IPS DF 6.9 (cell line): ENCODE measurements at regions not wholly inside any gene's neighbourhood (a gene's known extent, or its start where the extent isn't known, plus 50 kb on each side); places are given as distances from the start of the nearest gene placed in this dataset.
"Not testable (repeated sequence)": the region's sequence is repeated elsewhere in the genome, so short reads cannot be mapped to it uniquely, and the experiment has no call there.

ENCODE experiments used
- DNase-seq: peaks from one replicate; pipeline ENCODE4 v3.0.0-alpha.2; 2013; ENCODE audit warnings: low read depth, low spot score
- H3K27ac ChIP-seq: one replicate; pipeline ENCODE4 v1.5.1; 2013; ENCODE audit warnings: low read length, control low read depth
- H3K27me3 ChIP-seq: 2 replicates; pipeline ENCODE4 v1.6.1; 2013; ENCODE audit warnings: mild to moderate bottlenecking, low read length; ENCODE audit not compliant: control insufficient read depth, insufficient read depth
- H3K36me3 ChIP-seq: 2 replicates; pipeline ENCODE4 v1.6.1; 2013; ENCODE audit warnings: low read length; ENCODE audit not compliant: control insufficient read depth, insufficient read depth
- H3K4me1 ChIP-seq: 2 replicates; pipeline ENCODE4 v1.6.1; 2013; ENCODE audit warnings: low read length; ENCODE audit not compliant: control insufficient read depth, insufficient read depth
- H3K4me3 ChIP-seq: 2 replicates; pipeline ENCODE4 v1.5.1; 2013; ENCODE audit warnings: mild to moderate bottlenecking, low read length
- H3K9me3 ChIP-seq: 2 replicates; pipeline ENCODE4 v1.6.1; 2013; ENCODE audit warnings: low read length, inconsistent platforms; ENCODE audit not compliant: control insufficient read depth, insufficient read depth
- WGBS: extraction: QIAGEN DNeasy Blood & Tissue Kit; methylation state at CpG from one replicate; pipeline ENCODE4 v1.1.7; 2013; ENCODE audit warnings: mixed read lengths, missing lambda C conversion rate; ENCODE audit not compliant: insufficient read length, insufficient coverage; 5-methylcytosine and 5-hydroxymethylcytosine counted together

DNA sequence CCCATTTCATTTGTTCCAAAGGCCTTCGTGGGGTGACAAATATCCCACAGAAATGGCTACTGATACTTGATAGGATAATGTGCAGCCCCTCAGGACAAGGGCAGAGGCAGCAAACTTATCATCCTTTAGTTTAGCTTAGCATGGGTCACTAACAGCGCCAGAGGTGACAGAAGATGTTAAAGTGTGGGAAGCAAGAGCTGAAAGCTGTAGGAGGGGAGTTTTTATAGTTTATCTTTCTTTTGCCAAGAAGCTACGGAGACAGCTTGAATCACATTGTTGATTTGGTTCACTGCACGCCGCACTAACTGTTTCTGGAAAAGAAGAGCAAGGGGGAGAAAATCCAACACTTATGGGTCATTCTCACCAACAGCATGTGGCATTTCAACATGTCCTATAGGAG lies 773.9 kb upstream of the MMS22L start:
- no peaks in the 10 kb centered on the region for H3K27me3 ChIP-seq
- DNase-seq: no peak
- WGBS: no CpG with 5 or more reads among the region's 5 CpGs
- no peak overlapping the region for H3K27ac ChIP-seq
- no peak overlapping the region for H3K4me3 ChIP-seq
- no peaks in the 10 kb centered on the region for H3K4me1 ChIP-seq
- no peaks in the 10 kb centered on the region for H3K9me3 ChIP-seq
- H3K36me3 ChIP-seq: no peaks in the 10 kb centered on the region

DNA sequence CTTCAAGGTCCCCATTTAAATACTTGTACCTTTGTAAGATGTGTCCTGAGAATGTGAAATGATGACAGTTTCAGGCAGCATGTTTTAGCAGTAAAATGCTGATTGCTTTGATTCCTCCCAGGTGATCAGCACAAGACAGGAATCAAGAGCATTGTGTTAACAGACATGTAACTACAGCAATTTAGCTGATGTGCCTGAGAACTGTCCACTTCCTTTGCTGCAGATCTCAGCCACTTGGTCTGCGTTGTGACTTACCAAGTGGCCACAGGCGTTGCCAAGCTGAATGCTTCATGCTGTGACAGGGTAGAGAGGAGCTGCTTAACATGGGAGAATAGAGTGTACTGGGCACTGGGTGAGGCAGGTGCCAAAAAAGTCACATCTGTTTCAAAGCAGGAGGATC lies 767.0 kb upstream of the POU3F2 start:
- no peaks in the 10 kb centered on the region for H3K9me3 ChIP-seq
- DNase-seq: no peak
- H3K27ac ChIP-seq: no peak overlapping the region
- peaks cover 2% of the 10 kb centered on the region for H3K4me1 ChIP-seq
- no peak overlapping the region for H3K4me3 ChIP-seq
- H3K27me3 ChIP-seq: 0 out of 2 replicates have a peak, but pooled peaks cover 2% of the 10 kb centered on the region
- no peaks in the 10 kb centered on the region for H3K36me3 ChIP-seq
- no CpG with 5 or more reads among the region's 2 CpGs for WGBS

DNA sequence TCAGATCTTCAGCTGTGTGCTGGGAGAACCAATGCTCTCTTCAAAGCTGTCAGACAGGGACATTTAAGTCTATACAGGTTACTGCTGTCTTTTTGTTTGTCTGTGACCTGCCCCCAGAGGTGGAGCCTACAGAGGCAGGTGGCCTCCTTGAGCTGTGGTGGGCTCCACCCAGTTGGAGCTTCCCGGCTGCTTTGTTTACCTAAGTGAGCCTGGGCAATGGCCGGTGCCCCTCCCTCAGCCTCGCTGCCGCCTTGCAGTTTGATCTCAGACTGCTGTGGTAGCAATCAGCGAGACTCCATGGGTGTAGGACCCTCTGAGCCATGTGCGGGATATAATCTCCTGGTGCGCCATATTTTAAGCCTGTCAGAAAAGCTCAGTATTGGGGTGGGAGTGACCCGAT lies 745.8 kb upstream of the POU3F2 start:
- not testable (repeated sequence) for H3K36me3 ChIP-seq, H3K27me3 ChIP-seq, H3K4me1 ChIP-seq, H3K27ac ChIP-seq, H3K4me3 ChIP-seq, DNase-seq, H3K9me3 ChIP-seq
- no CpG with 5 or more reads among the region's 8 CpGs for WGBS

DNA sequence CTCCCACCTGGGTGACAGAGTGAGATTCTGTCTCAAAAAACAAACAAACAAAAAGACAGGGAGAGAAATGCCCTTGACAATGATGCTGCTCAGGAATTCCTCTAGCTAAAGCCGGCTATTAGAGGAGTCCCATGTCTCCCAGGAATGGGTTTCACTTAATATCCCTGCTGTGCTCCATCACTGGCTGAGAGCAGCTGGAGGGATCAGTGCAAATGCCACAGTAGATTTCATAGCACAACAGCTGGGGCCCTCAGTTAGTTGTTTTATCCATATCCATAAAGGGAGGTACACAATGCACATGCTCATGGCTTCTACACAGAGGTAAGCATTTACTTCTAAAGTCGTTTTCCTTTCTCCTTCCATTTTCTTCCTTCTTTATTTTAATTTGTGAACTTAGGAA lies 742.0 kb upstream of the POU3F2 start:
- H3K36me3 ChIP-seq: no peaks in the 10 kb centered on the region
- H3K4me1 ChIP-seq: no peaks in the 10 kb centered on the region
- WGBS: no CpG with 5 or more reads among the region's 2 CpGs

DNA sequence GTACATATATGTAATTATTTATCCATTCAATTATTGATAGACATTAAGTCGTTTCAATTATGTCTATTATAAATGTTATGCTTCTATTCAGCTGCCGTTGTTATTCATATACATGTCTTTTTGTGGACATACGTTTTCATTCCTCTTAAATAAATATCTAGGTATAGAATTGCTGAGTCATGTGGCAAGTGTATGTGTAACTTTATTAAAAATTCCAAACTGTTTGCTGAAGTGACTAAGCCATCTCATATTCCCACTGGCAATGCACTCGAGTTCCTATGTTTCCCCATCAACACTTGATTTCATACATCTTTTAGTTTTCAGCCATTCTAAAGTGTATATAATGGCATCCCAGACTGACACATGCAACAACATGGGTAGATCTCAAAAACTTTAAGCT lies 739.7 kb upstream of the POU3F2 start:
- Histone ChIP-seq H3K9me3 (no peaks in the 10 kb centered on the region), H3K27ac (no peak overlapping the region), H3K4me3 (no peak overlapping the region), H3K27me3 (no peaks in the 10 kb centered on the region), H3K36me3 (no peaks in the 10 kb centered on the region), H3K4me1 (no peaks in the 10 kb centered on the region)
- no CpG with 5 or more reads among the region's 4 CpGs for WGBS
- no peak for DNase-seq

More for the DNA sequence above, 742.0 kb upstream of the POU3F2 start:
- no peaks in the 10 kb centered on the region for H3K27me3 ChIP-seq
- DNase-seq: no peak
- no peak overlapping the region for H3K27ac ChIP-seq
- no peak overlapping the region for H3K4me3 ChIP-seq
- H3K9me3 ChIP-seq: no peaks in the 10 kb centered on the region

DNA sequence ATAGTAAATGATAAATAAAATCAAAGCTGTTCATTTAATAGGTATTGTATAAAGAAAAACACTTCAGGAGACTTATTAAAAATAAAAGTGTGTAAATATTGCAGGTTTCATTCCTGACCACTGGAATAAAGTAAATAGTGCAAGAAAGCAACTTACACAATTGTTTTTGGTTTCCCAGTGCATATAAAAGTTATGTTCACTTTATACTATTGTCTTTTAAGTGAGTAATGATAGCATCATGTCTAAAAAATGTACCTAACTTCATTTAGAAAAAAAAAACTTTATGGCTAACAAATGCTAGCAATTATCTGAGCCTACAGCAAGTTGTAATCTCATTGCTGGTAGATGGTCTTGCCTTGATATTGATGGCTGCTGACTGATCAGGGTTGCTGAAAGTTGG lies 726.6 kb upstream of the POU3F2 start:
- no peak for DNase-seq
- Histone ChIP-seq H3K9me3 (no peaks in the 10 kb centered on the region), H3K27me3 (no peaks in the 10 kb centered on the region), H3K27ac (no peak overlapping the region), H3K4me1 (no peaks in the 10 kb centered on the region), H3K4me3 (no peak overlapping the region), H3K36me3 (no peaks in the 10 kb centered on the region)

DNA sequence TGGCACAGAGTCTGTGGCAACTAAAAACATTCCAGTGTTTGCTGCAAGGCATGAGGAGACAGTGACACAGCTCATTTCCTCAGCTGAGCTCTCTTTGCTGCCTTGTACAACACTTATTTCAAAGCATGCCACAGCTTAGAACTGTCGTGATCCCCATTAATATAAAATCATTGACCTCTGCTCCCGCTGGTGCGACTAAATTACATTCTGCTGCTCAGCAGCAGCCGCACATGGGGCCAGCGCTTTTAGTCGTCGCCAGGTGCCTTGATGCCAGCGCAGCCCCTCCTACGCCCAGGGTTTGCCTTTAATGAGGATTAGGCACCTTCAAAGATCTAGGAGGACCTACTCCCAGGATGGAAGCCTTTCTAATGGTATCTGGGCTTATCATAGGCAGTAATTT lies 717.9 kb upstream of the POU3F2 start:
- no CpG with 5 or more reads among the region's 9 CpGs for WGBS
- DNase-seq: no peak
- Histone ChIP-seq H3K27me3 (no peaks in the 10 kb centered on the region), H3K4me1 (0 out of 2 replicates have a peak, but pooled peaks cover 2% of the 10 kb centered on the region), H3K27ac (no peak overlapping the region), H3K4me3 (no peak overlapping the region), H3K9me3 (no peaks in the 10 kb centered on the region), H3K36me3 (no peaks in the 10 kb centered on the region)

DNA sequence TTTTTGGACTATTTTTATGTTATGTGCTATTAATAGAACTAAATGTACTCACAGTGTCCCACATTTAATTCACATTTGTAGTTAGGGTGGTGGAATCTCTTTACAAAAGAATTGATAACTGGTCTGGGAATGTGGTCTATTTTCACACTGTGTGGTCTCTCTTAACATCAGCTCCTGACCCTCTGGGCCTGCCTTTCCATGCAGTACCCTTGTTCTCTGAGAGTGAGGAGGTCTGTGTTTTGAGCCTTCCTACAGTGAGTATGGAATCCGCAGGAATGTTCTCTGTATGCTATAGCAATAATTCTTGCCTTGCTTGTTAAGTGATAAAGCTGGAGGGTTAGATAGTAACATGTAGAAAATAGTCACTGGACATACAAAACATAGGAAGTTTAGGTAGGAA lies 717.3 kb upstream of the POU3F2 start:
- no peak overlapping the region for H3K27ac ChIP-seq
- 0 out of 2 replicates have a peak, but pooled peaks cover 2% of the 10 kb centered on the region for H3K4me1 ChIP-seq
- DNase-seq: no peak
- H3K27me3 ChIP-seq: no peaks in the 10 kb centered on the region
- H3K9me3 ChIP-seq: no peaks in the 10 kb centered on the region
- no peaks in the 10 kb centered on the region for H3K36me3 ChIP-seq
- no CpG with 5 or more reads among the region's 1 CpG for WGBS
- no peak overlapping the region for H3K4me3 ChIP-seq

DNA sequence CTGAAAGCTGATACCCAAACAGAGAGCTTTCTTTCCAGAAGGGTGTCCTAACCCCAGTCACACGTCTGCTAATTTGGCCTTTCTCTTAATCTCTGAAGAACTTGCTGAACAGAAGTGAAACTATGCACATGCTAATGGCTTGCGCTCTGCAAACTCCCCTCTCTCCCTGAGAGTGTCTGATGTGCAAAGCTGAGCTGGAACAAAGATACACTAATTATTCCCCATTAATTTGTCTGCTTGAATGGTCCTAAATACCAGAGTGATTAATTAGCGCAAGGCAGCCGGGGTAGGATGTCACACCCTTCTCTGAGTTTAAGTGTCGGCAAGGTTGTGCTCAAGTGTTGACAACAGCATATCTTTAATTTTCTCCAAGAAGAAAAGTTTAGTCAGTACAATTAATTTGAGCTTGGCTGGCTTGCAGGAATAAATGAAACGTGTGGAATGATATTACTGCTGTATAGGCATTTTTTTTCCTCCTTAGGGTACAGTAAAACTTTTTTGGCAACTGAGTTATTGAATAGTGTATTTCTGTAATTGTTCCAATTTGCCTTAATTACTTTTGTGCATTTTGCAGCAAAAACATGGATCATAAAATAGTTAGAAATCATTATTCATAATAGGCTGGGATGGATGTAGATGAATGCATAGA lies 715.9 kb upstream of the POU3F2 start:
- H3K4me1 ChIP-seq: 0 out of 2 replicates have a peak, but pooled peaks cover 2% of the 10 kb centered on the region
- WGBS: no CpG with 5 or more reads among the region's 6 CpGs
- H3K9me3 ChIP-seq: no peaks in the 10 kb centered on the region
- H3K27ac ChIP-seq: no peak overlapping the region
- H3K27me3 ChIP-seq: no peaks in the 10 kb centered on the region
- DNase-seq: no peak
- H3K4me3 ChIP-seq: no peak overlapping the region
- H3K36me3 ChIP-seq: no peaks in the 10 kb centered on the region

DNA sequence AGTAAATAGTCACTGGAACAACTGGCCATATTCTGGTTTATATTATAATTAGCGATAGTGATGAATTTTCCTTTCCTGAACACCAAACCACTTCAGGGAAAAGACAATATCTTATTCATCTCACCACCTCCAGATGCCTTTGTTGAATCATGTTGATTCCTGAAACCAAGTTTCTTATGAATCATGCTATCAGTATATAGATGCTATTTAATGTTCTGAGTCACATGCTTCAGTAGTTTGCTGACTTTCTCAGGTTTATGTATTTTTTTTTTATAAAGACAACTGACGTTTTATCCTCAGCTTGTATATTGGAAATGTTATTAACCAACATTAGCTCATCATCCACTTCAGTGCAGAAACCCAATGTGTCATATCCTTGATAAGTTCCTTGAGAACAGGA lies 710.2 kb upstream of the POU3F2 start:
- Histone ChIP-seq H3K36me3 (no peaks in the 10 kb centered on the region), H3K9me3 (no peaks in the 10 kb centered on the region), H3K4me3 (no peak overlapping the region), H3K27me3 (no peaks in the 10 kb centered on the region), H3K27ac (no peak overlapping the region), H3K4me1 (no peaks in the 10 kb centered on the region)
- no peak for DNase-seq
- WGBS: no CpG with 5 or more reads among the region's 2 CpGs

DNA sequence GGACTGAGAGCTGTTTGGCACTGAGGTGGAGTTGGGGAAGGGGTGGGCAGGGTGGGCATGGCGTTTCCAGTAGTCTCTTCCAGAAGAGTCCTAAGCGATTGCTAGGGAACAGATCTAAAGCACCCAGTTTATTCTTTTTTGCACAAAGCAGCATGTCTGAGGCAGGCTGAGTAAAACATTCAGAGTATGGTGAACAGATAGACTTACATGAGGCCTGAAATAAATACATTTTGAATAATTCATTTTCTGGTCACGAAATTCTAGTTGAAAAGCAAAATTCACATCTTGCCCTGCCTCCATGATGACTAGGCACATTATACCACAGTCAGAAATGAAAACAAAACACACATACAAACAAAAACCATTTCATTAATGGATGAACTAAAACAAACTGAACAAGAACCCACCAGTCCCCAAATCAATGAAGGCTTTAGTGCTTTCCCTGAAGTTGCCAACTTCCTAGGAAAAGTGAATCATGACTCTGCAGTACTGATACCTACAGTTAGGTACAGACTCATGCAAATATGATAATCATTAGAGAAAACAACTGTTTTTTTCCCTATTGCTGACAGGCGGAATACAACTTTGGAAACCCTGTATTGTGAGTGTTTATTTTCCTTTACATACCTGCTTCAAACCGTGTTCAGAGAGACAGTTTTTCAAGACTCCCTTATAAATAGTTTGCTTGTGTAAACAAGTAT lies 702.9 kb upstream of the POU3F2 start:
- H3K27ac ChIP-seq: no peak overlapping the region
- H3K4me1 ChIP-seq: no peaks in the 10 kb centered on the region
- H3K4me3 ChIP-seq: no peak overlapping the region
- no CpG with 5 or more reads among the region's 5 CpGs for WGBS
- no peaks in the 10 kb centered on the region for H3K9me3 ChIP-seq
- no peaks in the 10 kb centered on the region for H3K27me3 ChIP-seq
- DNase-seq: no peak
- H3K36me3 ChIP-seq: no peaks in the 10 kb centered on the region
